Keratinocyte (primary cell): ENCODE measurements at regions not wholly inside any gene's neighbourhood (a gene's known extent, or its start where the extent isn't known, plus 50 kb on each side); places are given as distances from the start of the nearest gene placed in this dataset.

Experiments
- DNase-seq: peaks from one replicate; pipeline ENCODE4 v3.0.0-alpha.2; 2011; ENCODE audit warnings: low read depth, missing footprints, low spot score
- FAIRE-seq: peaks from 2 replicates; lab custom pipeline; 2011; peaks lifted over from hg19 to GRCh38; lab: Jason Lieb, UNC
- H2AFZ ChIP-seq: 2 replicates; pipeline ENCODE4 v1.6.0; 2012; ENCODE audit warnings: low read length, control low read depth, inconsistent platforms; ENCODE audit not compliant: control insufficient read depth
- H3K27ac ChIP-seq: 2 replicates; pipeline ENCODE4 v1.5.1; 2011; ENCODE audit warnings: low read length; ENCODE audit not compliant: control insufficient read depth, insufficient read depth
- H3K27me3 ChIP-seq: 3 replicates; pipeline ENCODE4 v1.6.0; 2011; ENCODE audit warnings: low read length; ENCODE audit not compliant: control insufficient read depth, insufficient read depth; ENCODE audit errors: extremely low read depth
- H3K36me3 ChIP-seq, 2 experiments: 2 replicates in 1 of 2; 3 replicates in 1 of 2; pipeline ENCODE4 v1.5.1; 2011; ENCODE audit warnings: low read length in 2 of 2, mild to moderate bottlenecking in 1 of 2; ENCODE audit not compliant: control insufficient read depth in 2 of 2, insufficient read depth in 2 of 2; ENCODE audit errors: extremely low read depth in 1 of 2
- H3K4me1 ChIP-seq: 3 replicates; pipeline ENCODE4 v1.5.1; 2011; ENCODE audit warnings: low read length; ENCODE audit not compliant: control insufficient read depth, insufficient read depth; ENCODE audit errors: extremely low read depth
- H3K4me2 ChIP-seq: 3 replicates; pipeline ENCODE4 v1.6.0; 2011; ENCODE audit warnings: low read depth, low read length; ENCODE audit not compliant: control insufficient read depth, insufficient read depth; ENCODE audit errors: extremely low read depth
- H3K4me3 ChIP-seq, 3 experiments: fragments of 200-600 bp in 1 of 3; sonication (generic) in 1 of 3; 2 replicates in 2 of 3; 3 replicates in 1 of 3; pipeline ENCODE4 v1.5.1; 2011 to 2016; ENCODE audit warnings: low read length in 3 of 3, mild to moderate bottlenecking in 3 of 3, control low read depth in 2 of 3, inconsistent platforms in 1 of 3, low read depth in 1 of 3, mixed read lengths in 1 of 3, mixed run types in 1 of 3, moderate library complexity in 1 of 3; ENCODE audit not compliant: control insufficient read depth in 2 of 3, insufficient read depth in 2 of 3; ENCODE audit errors: extremely low read depth in 1 of 3
- H3K79me2 ChIP-seq: 2 replicates; pipeline ENCODE4 v1.6.0; 2012; ENCODE audit warnings: low read length; ENCODE audit not compliant: control insufficient read depth, insufficient read depth
- H3K9ac ChIP-seq: 3 replicates; pipeline ENCODE4 v1.6.0; 2011; ENCODE audit warnings: low read length; ENCODE audit not compliant: control insufficient read depth, insufficient read depth; ENCODE audit errors: extremely low read depth
- H3K9me1 ChIP-seq: 3 replicates; pipeline ENCODE4 v1.6.0; 2011; ENCODE audit warnings: low read length; ENCODE audit not compliant: control insufficient read depth, insufficient read depth; ENCODE audit errors: extremely low read depth
- H3K9me3 ChIP-seq: 2 replicates; pipeline ENCODE4 v1.5.1; 2012; ENCODE audit warnings: low read depth, low read length; ENCODE audit not compliant: control insufficient read depth
- H4K20me1 ChIP-seq: 3 replicates; pipeline ENCODE4 v1.6.0; 2011; ENCODE audit warnings: low read length; ENCODE audit not compliant: control insufficient read depth, insufficient read depth; ENCODE audit errors: extremely low read depth
- EZH2 ChIP-seq: IDR thresholded peaks from one replicate; pipeline ENCODE4 v1.6.1; 2012; ENCODE audit warnings: inconsistent platforms, mild to moderate bottlenecking, low read length, moderate library complexity
- dilution Hi-C: fragments of 300-500 bp; cut with MboI; formaldehyde crosslinking; loops from one replicate; pipeline ENCODE4 v1.7.0; 2020; ENCODE audit warnings: low sequenced_read_pairs; ENCODE audit not compliant: extremely low pct_ligation_motif_present
- TF ChIP-seq, protein P1 (sequence below), 3 experiments: IDR thresholded peaks in 1 of 3; conservative IDR thresholded peaks in 1 of 3; optimal IDR thresholded peaks in 1 of 3; 2 replicates in 2 of 3; 3 replicates in 1 of 3; pipeline versions ENCODE3 to v1.5.1; 2011; ENCODE audit warnings: low read length in 3 of 3, mild to moderate bottlenecking in 3 of 3, moderate library complexity in 2 of 3, control low read depth in 1 of 3, inconsistent platforms in 1 of 3; ENCODE audit not compliant: insufficient read depth in 2 of 3; ENCODE audit errors: extremely low read depth in 1 of 3

DNA sequence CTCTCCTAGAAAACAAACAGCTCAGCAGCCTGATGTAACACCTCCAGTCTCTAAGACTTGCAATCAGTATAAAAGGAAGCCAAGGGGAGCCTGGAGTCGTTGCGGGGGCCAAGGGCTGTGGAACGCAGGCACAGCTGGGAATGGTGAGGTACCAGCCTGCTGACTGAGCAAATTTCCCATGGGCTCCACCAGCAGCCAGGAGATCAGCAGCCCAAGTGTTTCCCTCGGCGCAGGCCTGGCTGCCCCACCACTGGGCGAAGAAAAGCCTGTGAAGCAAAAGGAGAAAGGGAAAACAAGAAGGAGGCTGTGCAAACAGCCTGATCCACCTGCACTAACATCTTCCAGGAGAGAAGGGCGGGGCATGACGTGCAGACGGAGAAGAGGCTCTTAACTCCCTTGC, 155.3 kb downstream of the SHQ1 start:
- FAIRE-seq (no peak), DNase-seq (no peak)
- Histone ChIP-seq H4K20me1 (no peaks in the 10 kb centered on the region), H3K9me3 (no peaks in the 10 kb centered on the region), H3K4me2 (no peak overlapping the region), H3K79me2 (no peaks in the 10 kb centered on the region), H3K27ac (no peak overlapping the region), H2AFZ (no peak overlapping the region), H3K36me3 (no peaks in the 10 kb centered on the region), H3K9ac (no peak overlapping the region), H3K27me3 (peaks cover 11% of the 10 kb centered on the region), H3K4me1 (no peaks in the 10 kb centered on the region), H3K9me1 (no peaks in the 10 kb centered on the region), H3K4me3 (no peak overlapping the region)
- dilution Hi-C loops, result no loop called here
- TF ChIP-seq, protein P1, sequence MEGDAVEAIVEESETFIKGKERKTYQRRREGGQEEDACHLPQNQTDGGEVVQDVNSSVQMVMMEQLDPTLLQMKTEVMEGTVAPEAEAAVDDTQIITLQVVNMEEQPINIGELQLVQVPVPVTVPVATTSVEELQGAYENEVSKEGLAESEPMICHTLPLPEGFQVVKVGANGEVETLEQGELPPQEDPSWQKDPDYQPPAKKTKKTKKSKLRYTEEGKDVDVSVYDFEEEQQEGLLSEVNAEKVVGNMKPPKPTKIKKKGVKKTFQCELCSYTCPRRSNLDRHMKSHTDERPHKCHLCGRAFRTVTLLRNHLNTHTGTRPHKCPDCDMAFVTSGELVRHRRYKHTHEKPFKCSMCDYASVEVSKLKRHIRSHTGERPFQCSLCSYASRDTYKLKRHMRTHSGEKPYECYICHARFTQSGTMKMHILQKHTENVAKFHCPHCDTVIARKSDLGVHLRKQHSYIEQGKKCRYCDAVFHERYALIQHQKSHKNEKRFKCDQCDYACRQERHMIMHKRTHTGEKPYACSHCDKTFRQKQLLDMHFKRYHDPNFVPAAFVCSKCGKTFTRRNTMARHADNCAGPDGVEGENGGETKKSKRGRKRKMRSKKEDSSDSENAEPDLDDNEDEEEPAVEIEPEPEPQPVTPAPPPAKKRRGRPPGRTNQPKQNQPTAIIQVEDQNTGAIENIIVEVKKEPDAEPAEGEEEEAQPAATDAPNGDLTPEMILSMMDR (optimal IDR thresholded peaks at IDR 0.05 in 1 of 3, IDR thresholded peaks at IDR 0.05 in 1 of 3, conservative IDR thresholded peaks at IDR 0.05 in 1 of 3; ENCODE audit: extremely low read depth in 1 of 3, insufficient read depth in 2 of 3, low read length in 3 of 3), result no peak
- no peak for TF ChIP-seq EZH2

DNA sequence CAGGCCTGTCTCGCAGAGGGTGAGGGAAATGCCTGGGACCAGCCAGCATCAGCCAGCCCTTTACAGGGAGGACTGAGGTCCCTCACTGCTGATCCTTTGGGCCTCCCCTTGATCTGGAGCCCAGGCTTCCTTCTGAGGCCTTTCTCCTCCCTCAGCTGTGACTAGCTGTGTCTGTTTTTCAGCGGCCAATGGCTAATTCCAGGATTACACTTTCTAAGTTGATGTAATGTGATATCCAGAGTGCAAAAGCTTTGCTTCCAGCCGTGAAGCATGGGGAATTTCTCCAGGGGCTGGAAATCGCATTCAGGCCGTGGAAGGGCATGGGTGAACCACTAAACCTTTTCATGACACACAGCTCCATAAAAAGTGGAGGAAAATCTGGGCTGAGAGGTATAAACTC, 157.6 kb downstream of the SHQ1 start:
- Histone ChIP-seq H3K9me1 (no peaks in the 10 kb centered on the region), H3K79me2 (no peaks in the 10 kb centered on the region), H3K4me3 (no peak overlapping the region), H3K9ac (no peak overlapping the region), H3K27ac (no peak overlapping the region), H3K4me2 (no peak overlapping the region), H3K9me3 (no peaks in the 10 kb centered on the region), H3K4me1 (no peaks in the 10 kb centered on the region), H4K20me1 (no peaks in the 10 kb centered on the region), H3K27me3 (peaks cover 5% of the 10 kb centered on the region), H3K36me3 (no peaks in the 10 kb centered on the region), H2AFZ (no peak overlapping the region)
- TF ChIP-seq, protein P1 (optimal IDR thresholded peaks at IDR 0.05 in 1 of 3, IDR thresholded peaks at IDR 0.05 in 1 of 3, conservative IDR thresholded peaks at IDR 0.05 in 1 of 3; ENCODE audit: extremely low read depth in 1 of 3, insufficient read depth in 2 of 3, low read length in 3 of 3), result no peak
- no peak for TF ChIP-seq EZH2
- DNase-seq, result no peak
- dilution Hi-C loops, result no loop called here
- FAIRE-seq, result no peak
